Muscle of leg (tissue), 3 donors: ENCODE measurements at regions not wholly inside any gene's neighbourhood (a gene's known extent, or its start where the extent isn't known, plus 50 kb on each side); places are given as distances from the start of the nearest gene placed in this dataset.

Experiments used
- DNase-seq: peaks from one replicate; pipeline ENCODE4 v3.0.0; 2013
- H3K27ac ChIP-seq: one replicate; pipeline ENCODE4 v1.5.1; 2013; ENCODE audit warnings: mild to moderate bottlenecking, low read length, control low read depth
- H3K27me3 ChIP-seq: one replicate; pipeline ENCODE4 v1.6.1; 2013; ENCODE audit warnings: low read length; ENCODE audit not compliant: control insufficient read depth, insufficient read depth
- H3K36me3 ChIP-seq: one replicate; pipeline ENCODE4 v1.6.1; 2013; ENCODE audit warnings: low read length; ENCODE audit not compliant: control insufficient read depth, insufficient read depth
- H3K4me1 ChIP-seq: one replicate; pipeline ENCODE4 v1.6.1; 2013; ENCODE audit warnings: low read length; ENCODE audit not compliant: control insufficient read depth, insufficient read depth
- H3K4me3 ChIP-seq: one replicate; pipeline ENCODE4 v1.5.1; 2013; ENCODE audit warnings: low read length, control low read depth
- H3K9me3 ChIP-seq: replicated peaks from 2 replicates; pipeline ENCODE4 v1.6.1; 2013; ENCODE audit warnings: low read depth, low read length; ENCODE audit not compliant: control insufficient read depth
- WGBS: methylation state at CpG from one replicate; pipeline ENCODE4 v1.1.5; 2013; ENCODE audit warnings: missing lambda C conversion rate; ENCODE audit not compliant: insufficient coverage; 5-methylcytosine and 5-hydroxymethylcytosine counted together

DNA sequence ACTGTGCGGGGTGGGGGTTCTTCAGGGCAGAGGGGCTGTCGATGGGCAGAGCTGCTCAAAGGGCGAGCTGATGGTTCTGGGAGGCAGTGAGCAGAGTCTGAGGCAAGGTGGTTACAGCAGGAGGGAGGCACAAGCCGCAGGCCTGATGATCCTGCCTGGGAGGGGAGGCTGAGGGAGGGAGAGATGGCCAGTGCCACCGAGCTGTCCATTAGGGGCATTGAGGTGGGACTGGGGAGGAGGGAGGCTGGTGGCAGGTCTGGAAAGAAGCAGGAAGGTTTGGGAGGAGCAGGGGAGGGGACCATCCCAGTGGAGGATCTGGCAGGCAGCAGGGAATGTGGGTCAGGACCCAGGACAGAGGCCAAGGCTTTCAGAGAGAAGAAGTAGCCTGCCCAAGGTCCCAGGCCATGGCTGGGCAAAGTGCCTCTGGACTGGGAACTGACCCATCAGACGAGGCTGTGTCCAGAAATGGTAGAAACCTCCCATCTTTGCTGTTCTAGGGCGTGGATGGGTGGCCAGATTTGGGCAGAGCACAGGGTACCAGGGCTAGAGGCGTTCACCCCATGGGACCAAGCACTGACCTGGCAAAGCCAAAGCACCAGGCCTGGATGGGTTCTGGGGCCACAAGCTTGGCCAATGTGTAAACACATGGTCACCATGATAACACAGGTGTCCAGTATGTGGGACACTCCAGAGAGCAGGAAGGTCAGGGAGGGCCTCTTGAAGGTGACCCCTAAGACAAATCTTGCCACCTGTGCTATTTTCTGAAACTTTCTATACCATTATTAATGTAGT lies 55.5 kb downstream of the INHBB start:
- Histone ChIP-seq H3K4me3 (no peak overlapping the region), H3K4me1 (no peaks in the 10 kb centered on the region), H3K36me3 (no peaks in the 10 kb centered on the region), H3K9me3 (no peaks in the 10 kb centered on the region), H3K27me3 (peaks cover 28% of the 10 kb centered on the region), H3K27ac (no peak overlapping the region)
- 76% methylated on average over 8 of the region's 8 CpGs for WGBS
- DNase-seq = no peak

- Histone ChIP-seq H3K27me3 (peaks cover 22% of the 10 kb centered on the region), H3K4me3 (no peak overlapping the region), H3K27ac (no peak overlapping the region), H3K9me3 (no peaks in the 10 kb centered on the region), H3K36me3 (no peaks in the 10 kb centered on the region), H3K4me1 (no peaks in the 10 kb centered on the region)
- 64% methylated on average over 2 of the region's 5 CpGs for WGBS
- no peak for DNase-seq
Measured at GRCh38 chr2:120402067-120402433, 56.1 kb downstream of the INHBB start.

DNA sequence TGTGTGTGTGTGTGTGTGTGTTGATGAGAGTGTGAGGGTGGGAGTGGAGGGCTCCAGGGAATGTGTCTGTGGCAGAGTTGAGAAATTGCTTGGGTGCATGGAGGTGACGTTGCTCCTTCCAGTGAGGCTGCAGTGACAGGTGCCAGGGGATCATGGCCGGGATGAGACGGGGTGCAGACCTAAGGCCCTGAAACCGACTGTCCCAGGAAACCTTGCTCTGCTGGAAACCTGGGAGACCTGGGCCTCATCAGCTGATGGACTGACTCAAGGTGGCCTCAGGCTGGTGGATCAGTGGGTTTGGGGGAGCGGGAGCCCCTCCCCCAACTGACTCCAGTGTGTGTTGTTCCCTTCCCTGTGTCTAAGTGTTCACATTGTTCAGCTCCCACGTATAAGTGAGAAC lies 56.6 kb downstream of the INHBB start:
- Histone ChIP-seq H3K4me3 (no peak overlapping the region), H3K36me3 (no peaks in the 10 kb centered on the region), H3K27ac (no peak overlapping the region), H3K4me1 (no peaks in the 10 kb centered on the region), H3K27me3 (peaks cover 21% of the 10 kb centered on the region), H3K9me3 (no peaks in the 10 kb centered on the region)
- no peak for DNase-seq
- WGBS = 86% methylated on average over 4 of the region's 6 CpGs

GRCh38 chr2:120403261-120403660 lies 57.3 kb downstream of the INHBB start:
- peaks cover 21% of the 10 kb centered on the region for H3K27me3 ChIP-seq
- no peaks in the 10 kb centered on the region for H3K9me3 ChIP-seq
- no peaks in the 10 kb centered on the region for H3K36me3 ChIP-seq
- 86% methylated on average over 5 of the region's 5 CpGs for WGBS
- no peak overlapping the region for H3K27ac ChIP-seq
- no peaks in the 10 kb centered on the region for H3K4me1 ChIP-seq
- H3K4me3 ChIP-seq = no peak overlapping the region
- no peak for DNase-seq

GRCh38 chr2:120403676-120404075 lies 57.7 kb downstream of the INHBB start:
- Histone ChIP-seq H3K4me3 (no peak overlapping the region), H3K27ac (no peak overlapping the region), H3K27me3 (peaks cover 21% of the 10 kb centered on the region), H3K4me1 (no peaks in the 10 kb centered on the region), H3K9me3 (no peaks in the 10 kb centered on the region), H3K36me3 (no peaks in the 10 kb centered on the region)
- WGBS = 74% methylated on average over 5 of the region's 5 CpGs
- DNase-seq = no peak

DNA sequence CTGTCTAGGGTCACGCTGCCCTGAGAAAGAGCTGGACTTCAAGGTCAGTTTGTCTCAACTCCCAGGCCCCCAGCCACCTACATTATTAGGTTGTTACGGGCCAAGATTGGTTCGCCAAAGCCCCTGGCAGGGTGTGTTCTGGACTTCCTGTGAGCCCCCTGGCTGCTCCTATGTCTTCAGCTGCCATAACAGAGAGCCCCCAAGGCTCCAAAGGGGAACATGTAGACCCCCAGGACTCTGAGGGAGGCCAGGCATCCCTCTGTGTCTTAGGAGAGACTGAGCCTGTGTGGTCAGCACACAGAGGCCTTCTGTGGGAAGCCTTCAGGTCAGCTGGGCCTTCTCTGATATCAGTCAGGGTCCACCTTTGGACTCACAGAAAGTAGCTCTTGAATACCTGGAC lies 58.3 kb downstream of the INHBB start:
- no peak for DNase-seq
- 81% methylated on average over 3 of the region's 3 CpGs for WGBS
- Histone ChIP-seq H3K27ac (no peak overlapping the region), H3K27me3 (peaks cover 18% of the 10 kb centered on the region), H3K9me3 (no peaks in the 10 kb centered on the region), H3K4me3 (no peak overlapping the region), H3K4me1 (no peaks in the 10 kb centered on the region), H3K36me3 (no peaks in the 10 kb centered on the region)

DNA sequence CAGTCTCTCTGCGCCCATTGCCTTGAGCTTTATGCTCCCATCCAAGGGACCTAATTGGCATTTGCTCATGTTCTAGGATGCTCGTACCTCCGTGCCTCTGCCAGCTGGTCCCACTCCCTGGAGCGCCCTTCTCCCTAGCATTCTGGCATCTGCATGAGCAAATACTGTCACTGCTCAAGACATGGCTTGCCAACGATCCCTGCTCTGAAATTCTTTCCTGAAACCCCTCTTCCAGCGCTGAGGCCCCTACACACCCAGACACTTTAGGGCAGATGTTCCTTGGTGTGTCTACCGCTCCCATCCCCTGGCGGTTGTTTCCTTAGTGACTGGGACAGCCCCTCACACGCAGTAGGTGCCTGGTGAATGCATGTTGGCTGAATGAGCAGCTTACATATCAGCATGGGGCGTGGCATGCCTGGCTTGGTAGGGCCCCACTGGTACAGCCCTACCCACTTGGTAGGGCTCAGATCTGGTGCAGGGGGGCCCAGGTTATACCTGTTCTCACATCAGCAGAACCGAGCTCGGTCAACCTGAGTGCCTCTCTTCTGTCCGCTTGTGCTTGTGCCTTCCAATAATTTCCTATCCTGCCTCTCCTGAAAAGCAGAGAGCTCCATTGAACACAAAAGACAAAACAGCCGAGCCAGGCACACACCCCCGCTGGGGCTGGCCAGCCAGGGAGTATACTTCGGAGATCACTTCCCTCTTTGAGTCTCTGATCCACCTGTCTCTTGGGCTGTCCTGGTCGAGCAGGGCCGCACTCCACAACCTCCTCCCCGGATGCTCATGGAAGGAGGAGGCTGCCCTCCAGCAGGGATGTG lies 59.2 kb downstream of the INHBB start:
- WGBS = 79% methylated on average over 12 of the region's 19 CpGs
- no peak overlapping the region for H3K27ac ChIP-seq

GRCh38 chr2:120405759-120406099 lies 59.8 kb downstream of the INHBB start:
- Histone ChIP-seq H3K4me3 (no peak overlapping the region), H3K9me3 (peaks cover 6% of the 10 kb centered on the region), H3K36me3 (no peaks in the 10 kb centered on the region), H3K27ac (no peak overlapping the region), H3K27me3 (peaks cover 13% of the 10 kb centered on the region), H3K4me1 (no peaks in the 10 kb centered on the region)
- no peak for DNase-seq
- WGBS = 64% methylated on average over 3 of the region's 5 CpGs

More for the DNA sequence above, 59.2 kb downstream of the INHBB start:
- H3K4me1 ChIP-seq = no peaks in the 10 kb centered on the region
- H3K36me3 ChIP-seq = no peaks in the 10 kb centered on the region
- H3K9me3 ChIP-seq = peaks cover 4% of the 10 kb centered on the region
- peaks cover 18% of the 10 kb centered on the region for H3K27me3 ChIP-seq
- DNase-seq = no peak
- no peak overlapping the region for H3K4me3 ChIP-seq

GRCh38 chr2:120406566-120406965 lies 60.6 kb downstream of the INHBB start:
- Histone ChIP-seq H3K9me3 (peaks cover 8% of the 10 kb centered on the region), H3K4me1 (no peaks in the 10 kb centered on the region), H3K36me3 (no peaks in the 10 kb centered on the region), H3K27me3 (peaks cover 8% of the 10 kb centered on the region), H3K27ac (no peak overlapping the region), H3K4me3 (no peak overlapping the region)
- DNase-seq = no peak
- 73% methylated on average over 9 of the region's 9 CpGs for WGBS

- no CpG with 5 or more reads among the region's 3 CpGs for WGBS
- no peaks in the 10 kb centered on the region for H3K4me1 ChIP-seq
- no peaks in the 10 kb centered on the region for H3K27me3 ChIP-seq
- H3K4me3 ChIP-seq = no peak overlapping the region
- DNase-seq = no peak
- no peaks in the 10 kb centered on the region for H3K36me3 ChIP-seq
- peaks cover 10% of the 10 kb centered on the region for H3K9me3 ChIP-seq
- no peak overlapping the region for H3K27ac ChIP-seq
Measured at GRCh38 chr2:120410487-120410886, 64.6 kb downstream of the INHBB start.
